ENCODE measurements at regions not wholly inside any gene's neighbourhood (a gene's known extent, or its start where the extent isn't known, plus 50 kb on each side); places are given as distances from the start of the nearest gene placed in this dataset.

DNA sequence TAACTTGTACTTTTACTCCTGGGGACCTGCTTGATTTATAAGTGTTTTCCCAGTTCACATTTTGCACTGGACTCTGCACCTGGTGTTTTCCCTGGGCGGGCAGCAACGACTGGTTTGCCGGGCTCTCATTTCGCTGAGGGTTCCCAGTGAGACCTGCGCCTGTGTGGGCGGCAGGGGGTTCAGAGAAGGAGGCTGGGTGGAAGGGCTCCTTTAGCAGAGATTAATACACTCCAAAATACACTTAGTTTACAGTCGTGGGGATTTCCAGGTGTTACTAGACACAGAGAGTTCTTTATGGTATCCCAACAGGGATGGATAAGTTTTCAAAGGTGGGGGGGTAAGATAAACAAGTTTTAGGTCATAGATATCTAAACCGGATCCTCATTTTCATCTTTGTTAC, 53.0 kb upstream of the SHISA3 start:
- ATAC-seq, result no peak
- H3K4me3 Mint-ChIP-seq, result no peak overlapping the region
- no peaks in the 10 kb centered on the region for H3K4me1 Mint-ChIP-seq (ENCODE audit: low read depth)
- ChIA-PET POLR2A (no interaction called here), CTCF (no interaction called here)
- peaks cover 3% of the 10 kb centered on the region for H3K27me3 Mint-ChIP-seq (ENCODE audit: low read depth)
- no peaks in the 10 kb centered on the region for H3K9me3 Mint-ChIP-seq (ENCODE audit: insufficient read depth)
- no peaks in the 10 kb centered on the region for H3K36me3 Mint-ChIP-seq (ENCODE audit: low read depth)
- no peak for DNase-seq
- no peak overlapping the region for H3K27ac Mint-ChIP-seq

DNA sequence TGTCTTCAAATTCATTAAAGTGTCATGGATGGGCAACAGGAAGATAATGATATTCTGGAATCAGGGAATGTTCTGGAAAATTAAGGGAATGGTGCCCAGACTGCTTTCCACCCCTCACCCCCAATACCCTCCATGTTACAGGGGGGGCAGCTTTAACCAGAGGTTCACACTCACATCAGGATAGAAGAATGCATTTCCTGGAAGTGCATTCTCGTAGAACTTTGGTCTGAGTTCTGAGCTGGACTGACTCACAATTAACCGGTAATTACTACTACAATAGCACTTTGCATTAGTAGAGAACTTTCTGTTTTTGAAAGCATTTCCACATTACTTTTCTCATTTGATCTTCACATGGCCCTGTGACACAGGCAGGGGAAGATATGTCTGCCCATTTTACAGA, 52.5 kb upstream of the SHISA3 start:
- H3K4me1 Mint-ChIP-seq (ENCODE audit: low read depth), result no peaks in the 10 kb centered on the region
- ATAC-seq, result no peak
- ChIA-PET CTCF (no interaction called here), POLR2A (no interaction called here)
- H3K9me3 Mint-ChIP-seq (ENCODE audit: insufficient read depth), result no peaks in the 10 kb centered on the region
- no peak for DNase-seq
- H3K27me3 Mint-ChIP-seq (ENCODE audit: low read depth), result peaks cover 3% of the 10 kb centered on the region
- no peaks in the 10 kb centered on the region for H3K36me3 Mint-ChIP-seq (ENCODE audit: low read depth)
- no peak overlapping the region for H3K27ac Mint-ChIP-seq
- no peak overlapping the region for H3K4me3 Mint-ChIP-seq

DNA sequence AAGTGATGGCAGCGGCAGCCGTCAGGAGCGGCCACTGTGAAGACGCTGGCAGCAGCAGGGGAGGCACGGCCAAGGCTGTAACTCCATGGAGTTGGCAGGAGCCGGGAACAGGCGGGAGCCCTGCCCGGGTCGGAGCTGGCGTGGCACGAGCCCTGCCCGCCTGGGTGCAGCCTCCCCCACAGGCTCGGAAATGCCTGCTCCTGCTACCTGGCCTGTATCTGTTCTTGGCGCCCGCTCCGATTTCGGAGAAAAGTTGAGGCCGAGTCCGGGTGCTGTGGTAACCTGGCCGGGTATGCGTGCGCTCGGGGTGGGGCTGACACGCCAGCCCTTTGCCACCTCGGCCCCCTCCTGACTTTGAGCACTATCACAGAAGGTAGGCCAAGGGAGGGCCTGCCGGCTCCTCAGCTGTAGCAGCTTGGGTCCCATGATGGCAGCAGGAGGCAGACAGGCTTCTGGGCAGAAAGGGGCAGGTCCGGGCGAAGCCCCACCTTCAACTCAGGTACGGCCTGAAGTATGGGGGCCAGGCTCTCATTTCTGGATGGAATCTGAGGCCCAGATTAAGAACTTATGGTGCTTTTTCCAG, 51.2 kb upstream of the SHISA3 start:
- ChIA-PET CTCF (interaction anchor here (1.4 kb wide), 1 partner anchor 64 kb away, joined by 3 read pairs; no protein-coding TSS in a partner anchor), POLR2A (interaction anchor here (1.1 kb wide), 1 partner anchor 9 kb away, joined by 3 read pairs; no protein-coding TSS in a partner anchor)
- no peak for ATAC-seq
- Mint-ChIP-seq H3K4me1 (ENCODE audit: low read depth) (no peaks in the 10 kb centered on the region), H3K9me3 (ENCODE audit: insufficient read depth) (no peaks in the 10 kb centered on the region), H3K36me3 (ENCODE audit: low read depth) (no peaks in the 10 kb centered on the region), H3K27ac (no peak overlapping the region), H3K27me3 (ENCODE audit: low read depth) (no peaks in the 10 kb centered on the region), H3K4me3 (no peak overlapping the region)
- DNase-seq, result no peak

DNA sequence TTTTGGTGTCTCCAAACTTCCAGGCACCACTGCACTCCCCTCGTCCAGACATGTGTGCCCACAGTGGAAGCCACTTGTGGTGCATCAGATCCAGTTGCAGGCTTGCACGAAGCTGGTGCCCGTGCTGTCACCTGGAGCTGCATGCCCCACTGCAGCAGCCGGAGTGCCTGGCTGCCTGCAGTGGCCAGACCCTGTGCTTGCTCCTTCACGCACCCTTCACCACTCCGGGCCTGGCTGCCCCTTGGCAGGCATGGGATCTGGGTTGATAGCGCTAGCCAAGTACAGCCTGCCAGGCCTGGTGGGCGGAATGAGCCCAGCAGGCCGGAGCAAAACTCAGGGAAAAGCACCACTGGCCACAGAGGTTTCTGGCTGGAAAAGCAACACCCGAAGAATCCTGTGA, 50.2 kb upstream of the SHISA3 start:
- POLR2A ChIA-PET, result interaction anchor here (1.1 kb wide), 1 partner anchor 10 kb away, joined by 3 read pairs; no protein-coding TSS in a partner anchor
- no peak overlapping the region for H3K4me3 Mint-ChIP-seq
- ATAC-seq (no peak), DNase-seq (no peak)
- H3K4me1 Mint-ChIP-seq (ENCODE audit: low read depth), result no peaks in the 10 kb centered on the region
- no peaks in the 10 kb centered on the region for H3K27me3 Mint-ChIP-seq (ENCODE audit: low read depth)
- CTCF ChIA-PET, result interaction anchor here (1.4 kb wide), 1 partner anchor 65 kb away, joined by 3 read pairs; no protein-coding TSS in a partner anchor
- H3K9me3 Mint-ChIP-seq (ENCODE audit: insufficient read depth), result no peaks in the 10 kb centered on the region
- no peak overlapping the region for H3K27ac Mint-ChIP-seq
- H3K36me3 Mint-ChIP-seq (ENCODE audit: low read depth), result no peaks in the 10 kb centered on the region
